Mesenchymal stem cell (in vitro differentiated cells and primary cell): ENCODE measurements at regions not wholly inside any gene's neighbourhood (a gene's known extent, or its start where the extent isn't known, plus 50 kb on each side); places are given as distances from the start of the nearest gene placed in this dataset.

ENCODE experiments used
- DNase-seq: peaks from one replicate; pipeline ENCODE4 v3.0.0-alpha.2; 2013
- H2AFZ ChIP-seq: one replicate; pipeline ENCODE4 v1.6.1; 2013; ENCODE audit warnings: low read depth, mild to moderate bottlenecking, control low read depth, inconsistent platforms, low read length, moderate library complexity
- H2AK5ac ChIP-seq: 2 replicates; pipeline ENCODE4 v1.6.1; 2013; ENCODE audit warnings: low read length, moderate library complexity, mild to moderate bottlenecking, inconsistent platforms; ENCODE audit not compliant: severe bottlenecking
- H2BK120ac ChIP-seq: one replicate; pipeline ENCODE4 v1.6.1; 2013; ENCODE audit warnings: low read depth, mild to moderate bottlenecking, inconsistent platforms, low read length, moderate library complexity
- H2BK12ac ChIP-seq, 2 experiments: one replicate each; pipeline ENCODE4 v1.6.1; 2013; ENCODE audit warnings: inconsistent platforms in 2 of 2, low read length in 2 of 2, mild to moderate bottlenecking in 2 of 2, moderate library complexity in 2 of 2, control low read depth in 1 of 2
- H2BK15ac ChIP-seq: one replicate; pipeline ENCODE4 v1.6.1; 2013; ENCODE audit warnings: mild to moderate bottlenecking, low read depth, inconsistent platforms; ENCODE audit not compliant: poor library complexity, severe bottlenecking
- H2BK5ac ChIP-seq: 2 replicates; pipeline ENCODE4 v1.6.1; 2013; ENCODE audit warnings: low read depth, mild to moderate bottlenecking, low read length, control low read depth, inconsistent platforms; ENCODE audit not compliant: poor library complexity, severe bottlenecking
- H3K14ac ChIP-seq, 2 experiments: one replicate each; pipeline ENCODE4 v1.6.1; 2013; ENCODE audit warnings: inconsistent platforms in 2 of 2, low read length in 2 of 2, control low read depth in 1 of 2, mild to moderate bottlenecking in 1 of 2, moderate library complexity in 1 of 2
- H3K18ac ChIP-seq, 2 experiments: one replicate each; pipeline ENCODE4 v1.6.1; 2013; ENCODE audit warnings: inconsistent platforms in 2 of 2, low read length in 2 of 2, control low read depth in 1 of 2, low read depth in 1 of 2, mild to moderate bottlenecking in 1 of 2
- H3K23ac ChIP-seq, 2 experiments: one replicate each; pipeline ENCODE4 v1.6.1; 2013; ENCODE audit warnings: inconsistent platforms in 2 of 2, low read length in 2 of 2, mild to moderate bottlenecking in 2 of 2, moderate library complexity in 2 of 2, control low read depth in 1 of 2
- H3K27ac ChIP-seq: 2 replicates; pipeline ENCODE4 v1.5.1; 2013; ENCODE audit warnings: mild to moderate bottlenecking, moderate library complexity, low read length, control low read depth, inconsistent platforms; ENCODE audit not compliant: poor library complexity, severe bottlenecking
- H3K27me3 ChIP-seq, 2 experiments: 2 replicates each; pipeline versions ENCODE4 v1.6.1 to v1.7.0; 2013; ENCODE audit warnings: low read length in 2 of 2, mild to moderate bottlenecking in 2 of 2, moderate library complexity in 2 of 2, control low read depth in 1 of 2, inconsistent platforms in 1 of 2; ENCODE audit not compliant: control insufficient read depth in 1 of 2, insufficient read depth in 1 of 2
- H3K36me3 ChIP-seq, 2 experiments: 2 replicates each; pipeline versions ENCODE4 v1.6.1 to v1.7.0; 2013; ENCODE audit warnings: low read length in 2 of 2, control low read depth in 1 of 2, inconsistent platforms in 1 of 2, low read depth in 1 of 2, mild to moderate bottlenecking in 1 of 2; ENCODE audit not compliant: insufficient read depth in 2 of 2, control insufficient read depth in 1 of 2
- H3K4ac ChIP-seq, 2 experiments: one replicate each; pipeline ENCODE4 v1.6.1; 2013; ENCODE audit warnings: inconsistent platforms in 2 of 2, low read length in 2 of 2, mild to moderate bottlenecking in 2 of 2, moderate library complexity in 2 of 2, control low read depth in 1 of 2, low read depth in 1 of 2
- H3K4me1 ChIP-seq: 2 replicates; pipeline ENCODE4 v1.6.1; 2013; ENCODE audit warnings: low read depth, low read length, control low read depth; ENCODE audit not compliant: control insufficient read depth, insufficient read depth
- H3K4me2 ChIP-seq: 2 replicates; pipeline ENCODE4 v1.6.1; 2013; ENCODE audit warnings: low read length, mild to moderate bottlenecking, inconsistent platforms; ENCODE audit not compliant: poor library complexity, severe bottlenecking
- H3K4me3 ChIP-seq, 2 experiments: 2 replicates each; pipeline versions ENCODE4 v1.5.1 to v1.7.0; 2013; ENCODE audit warnings: low read length in 2 of 2, mild to moderate bottlenecking in 2 of 2, control low read depth in 1 of 2, low read depth in 1 of 2; ENCODE audit not compliant: insufficient read depth in 1 of 2
- H3K79me1 ChIP-seq: replicated peaks from 2 replicates; pipeline ENCODE4 v1.6.1; 2013; ENCODE audit warnings: mild to moderate bottlenecking, control low read depth, low read length, inconsistent platforms; ENCODE audit not compliant: poor library complexity, severe bottlenecking
- H3K9ac ChIP-seq: 2 replicates; pipeline ENCODE4 v1.7.0; 2013; ENCODE audit warnings: mild to moderate bottlenecking, low read length, moderate library complexity
- H3K9me3 ChIP-seq: 2 replicates; pipeline ENCODE4 v1.7.0; 2013; ENCODE audit warnings: mild to moderate bottlenecking, low read length; ENCODE audit not compliant: control insufficient read depth
- H4K8ac ChIP-seq: one replicate; pipeline ENCODE4 v1.6.1; 2013; ENCODE audit warnings: inconsistent platforms, mild to moderate bottlenecking, low read length, moderate library complexity
- H4K91ac ChIP-seq: one replicate; pipeline ENCODE4 v1.6.1; 2013; ENCODE audit warnings: mild to moderate bottlenecking, low read length, inconsistent platforms
- WGBS: methylation state at CpG from one replicate; pipeline ENCODE4 v1.1.7; 2013; ENCODE audit warnings: mixed read lengths; 5-methylcytosine and 5-hydroxymethylcytosine counted together

DNA sequence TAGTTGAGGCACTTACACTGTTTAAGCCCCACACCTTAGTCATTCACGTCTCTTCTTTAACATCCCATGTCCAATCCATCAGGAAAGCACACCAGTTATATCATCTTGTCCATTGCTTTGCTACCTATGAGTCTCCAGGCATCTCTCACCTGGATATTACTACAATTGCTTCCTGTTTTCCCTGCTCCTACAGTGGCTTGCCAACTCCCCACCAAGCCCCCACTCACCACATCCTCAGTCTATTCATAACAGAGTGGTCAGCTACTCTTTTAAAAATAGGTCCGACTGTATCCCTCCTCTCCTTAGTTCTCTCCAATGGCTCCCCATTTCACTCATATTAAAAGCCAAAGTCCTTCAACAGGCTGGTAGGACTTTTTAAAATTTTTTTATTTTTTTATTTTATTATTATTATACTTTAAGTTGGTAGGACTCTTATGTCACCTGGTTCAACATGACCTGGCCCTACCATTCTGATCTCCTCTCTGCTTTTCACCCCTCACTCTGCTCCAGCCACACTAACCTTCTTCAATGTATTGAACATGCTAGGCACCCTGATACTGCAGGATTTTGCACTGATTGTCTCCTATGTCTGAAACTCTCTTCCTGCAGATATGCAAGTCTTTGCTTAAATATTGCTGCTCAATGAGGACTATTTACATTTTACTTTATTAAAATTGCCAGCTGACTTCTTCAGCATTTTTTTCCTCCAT is 253.2 kb downstream of the CYRIA start:
- no peak overlapping the region for H3K27ac ChIP-seq
- H3K79me1 ChIP-seq: no peaks in the 10 kb centered on the region
- no peak overlapping the region for H2BK12ac ChIP-seq
- H2BK5ac ChIP-seq: no peak overlapping the region
- WGBS: 76% methylated on average over 2 of the region's 2 CpGs
- H3K4ac ChIP-seq: no peak overlapping the region
- no peak overlapping the region for H3K4me3 ChIP-seq
- H3K4me2 ChIP-seq: no peak overlapping the region
- peaks cover 3% of the 10 kb centered on the region for H3K9me3 ChIP-seq
- H3K4me1 ChIP-seq: no peaks in the 10 kb centered on the region
- no peak overlapping the region for H4K91ac ChIP-seq
- no peak overlapping the region for H2AK5ac ChIP-seq
- no peak overlapping the region for H2BK15ac ChIP-seq
- no peak overlapping the region for H3K9ac ChIP-seq
- H2BK120ac ChIP-seq: no peak overlapping the region
- H2AFZ ChIP-seq: no peak overlapping the region
- no peak overlapping the region for H4K8ac ChIP-seq
- H3K36me3 ChIP-seq: no peaks in the 10 kb centered on the region
- DNase-seq: no peak
- H3K27me3 ChIP-seq: no peaks in the 10 kb centered on the region
- H3K18ac ChIP-seq: no peak overlapping the region
- no peak overlapping the region for H3K23ac ChIP-seq
- H3K14ac ChIP-seq: no peak overlapping the region

DNA sequence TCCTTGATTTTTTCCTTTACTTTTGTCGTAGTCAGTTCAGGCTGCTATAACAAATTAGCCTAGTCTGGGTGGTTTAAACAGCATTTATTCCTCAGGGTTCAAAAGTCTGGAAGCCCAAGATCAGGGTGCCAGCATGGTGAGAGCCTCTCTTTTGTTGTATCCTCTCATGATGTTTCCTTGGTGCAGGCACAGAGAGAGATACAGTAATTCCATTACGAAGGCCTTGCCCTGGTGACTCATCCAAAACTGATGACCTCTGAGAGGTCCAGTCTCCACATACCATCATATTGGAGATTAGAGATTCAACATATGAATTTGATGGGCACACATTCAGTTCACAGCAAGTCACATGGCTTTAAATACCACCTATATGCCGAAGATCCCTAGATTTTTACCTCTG is 253.8 kb downstream of the CYRIA start:
- H4K91ac ChIP-seq: no peak overlapping the region
- H3K14ac ChIP-seq: no peak overlapping the region
- no peak overlapping the region for H2BK12ac ChIP-seq
- H3K4me3 ChIP-seq: no peak overlapping the region
- no peak for DNase-seq
- H2AFZ ChIP-seq: no peak overlapping the region
- no peak overlapping the region for H3K9ac ChIP-seq
- H3K36me3 ChIP-seq: no peaks in the 10 kb centered on the region
- H3K4me2 ChIP-seq: no peak overlapping the region
- no peak overlapping the region for H3K18ac ChIP-seq
- H3K27ac ChIP-seq: no peak overlapping the region
- H3K4ac ChIP-seq: no peak overlapping the region
- H2AK5ac ChIP-seq: no peak overlapping the region
- H3K9me3 ChIP-seq: peaks cover 3% of the 10 kb centered on the region
- WGBS: 85% methylated on average over 3 of the region's 3 CpGs
- H2BK120ac ChIP-seq: no peak overlapping the region
- no peaks in the 10 kb centered on the region for H3K27me3 ChIP-seq
- H2BK15ac ChIP-seq: no peak overlapping the region
- H3K23ac ChIP-seq: no peak overlapping the region
- no peak overlapping the region for H4K8ac ChIP-seq
- H3K79me1 ChIP-seq: no peaks in the 10 kb centered on the region
- H3K4me1 ChIP-seq: no peaks in the 10 kb centered on the region
- H2BK5ac ChIP-seq: no peak overlapping the region

DNA sequence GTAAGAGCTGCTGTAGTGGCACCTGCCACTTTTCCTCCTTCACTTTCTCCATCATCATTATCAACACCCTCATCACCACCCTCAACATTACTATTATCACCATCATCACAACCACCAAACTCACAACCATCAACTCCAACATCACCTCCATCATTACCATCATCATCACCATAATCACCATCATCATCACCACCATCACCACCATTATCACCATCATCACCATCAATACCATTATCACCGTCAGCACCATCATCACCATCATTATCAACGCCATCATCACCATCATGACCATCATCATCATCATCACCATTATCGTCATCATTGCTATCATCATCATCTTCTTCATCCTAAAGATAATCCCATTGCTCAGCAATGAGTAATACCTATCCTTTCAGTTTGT is 255.8 kb downstream of the CYRIA start:
- Histone ChIP-seq H3K9ac (no peak overlapping the region), H3K79me1 (no peaks in the 10 kb centered on the region), H3K27me3 (no peaks in the 10 kb centered on the region), H2AK5ac (no peak overlapping the region), H3K36me3 (no peaks in the 10 kb centered on the region), H2BK5ac (no peak overlapping the region), H3K4me2 (no peak overlapping the region), H3K27ac (no peak overlapping the region), H3K4ac (no peak overlapping the region), H3K4me3 (no peak overlapping the region), H4K91ac (no peak overlapping the region), H2AFZ (no peak overlapping the region), H3K9me3 (peaks cover 3% of the 10 kb centered on the region), H3K18ac (no peak overlapping the region), H2BK120ac (no peak overlapping the region), H3K4me1 (no peaks in the 10 kb centered on the region), H3K23ac (no peak overlapping the region), H4K8ac (no peak overlapping the region), H2BK15ac (no peak overlapping the region), H3K14ac (no peak overlapping the region), H2BK12ac (no peak overlapping the region)
- no peak for DNase-seq
- WGBS: 75% methylated on average over 3 of the region's 3 CpGs

DNA sequence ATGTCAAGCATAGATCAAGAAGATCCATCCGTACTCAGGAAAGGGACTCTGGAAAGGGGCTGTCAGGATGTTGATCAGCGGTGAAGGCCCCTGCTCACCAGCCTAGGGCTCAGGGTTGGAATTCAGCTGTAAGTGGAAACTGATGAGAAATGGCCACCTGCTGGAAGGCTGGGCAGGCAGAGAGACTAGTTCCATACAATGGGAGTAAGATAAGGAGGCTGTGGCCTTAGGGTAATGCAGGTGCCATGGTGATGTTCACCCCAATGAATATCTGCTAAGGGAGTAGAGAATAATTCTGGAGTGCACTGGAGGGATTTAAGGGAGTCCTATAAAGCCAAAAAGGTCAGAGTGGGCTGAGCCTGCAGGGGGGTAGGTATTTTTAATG is 256.6 kb downstream of the CYRIA start:
- no peak overlapping the region for H2AFZ ChIP-seq
- no peak overlapping the region for H2BK12ac ChIP-seq
- no peak overlapping the region for H3K27ac ChIP-seq
- H2AK5ac ChIP-seq: no peak overlapping the region
- no peak overlapping the region for H3K9ac ChIP-seq
- no peak overlapping the region for H3K4ac ChIP-seq
- H2BK15ac ChIP-seq: no peak overlapping the region
- peaks cover 1% of the 10 kb centered on the region for H3K9me3 ChIP-seq
- no peak overlapping the region for H2BK5ac ChIP-seq
- H3K18ac ChIP-seq: no peak overlapping the region
- no peaks in the 10 kb centered on the region for H3K79me1 ChIP-seq
- H3K4me3 ChIP-seq: no peak overlapping the region
- WGBS: 87% methylated on average over 2 of the region's 2 CpGs
- DNase-seq: no peak
- no peak overlapping the region for H4K91ac ChIP-seq
- no peaks in the 10 kb centered on the region for H3K4me1 ChIP-seq
- H4K8ac ChIP-seq: no peak overlapping the region
- H3K23ac ChIP-seq: no peak overlapping the region
- no peak overlapping the region for H2BK120ac ChIP-seq
- H3K14ac ChIP-seq: no peak overlapping the region
- no peak overlapping the region for H3K4me2 ChIP-seq
- no peaks in the 10 kb centered on the region for H3K27me3 ChIP-seq
- H3K36me3 ChIP-seq: no peaks in the 10 kb centered on the region
